Astrocyte (in vitro differentiated cells and primary cell): ENCODE measurements at regions not wholly inside any gene's neighbourhood (a gene's known extent, or its start where the extent isn't known, plus 50 kb on each side); places are given as distances from the start of the nearest gene placed in this dataset.

Source experiments
- DNase-seq: peaks from one replicate; pipeline ENCODE4 v3.0.0-alpha.2; 2010; ENCODE audit warnings: low read depth
- FAIRE-seq: peaks from 2 replicates; lab custom pipeline; 2011; peaks lifted over from hg19 to GRCh38; lab: Jason Lieb, UNC
- H2AFZ ChIP-seq: 2 replicates; pipeline ENCODE4 v1.6.0; 2012; ENCODE audit warnings: low read depth, low read length, inconsistent platforms
- H3K27ac ChIP-seq: 2 replicates; pipeline ENCODE4 v1.5.1; 2011; ENCODE audit warnings: low read depth, low read length, inconsistent platforms
- H3K27me3 ChIP-seq: 2 replicates; pipeline ENCODE4 v1.6.0; 2011; ENCODE audit warnings: low read length, inconsistent platforms; ENCODE audit not compliant: insufficient read depth
- H3K36me3 ChIP-seq: 2 replicates; pipeline ENCODE4 v1.5.1; 2011; ENCODE audit warnings: low read length, inconsistent platforms; ENCODE audit not compliant: insufficient read depth
- H3K4me1 ChIP-seq: 2 replicates; pipeline ENCODE4 v1.5.1; 2011; ENCODE audit warnings: low read length, inconsistent platforms; ENCODE audit not compliant: insufficient read depth
- H3K4me2 ChIP-seq: 2 replicates; pipeline ENCODE4 v1.6.0; 2012; ENCODE audit warnings: low read length, inconsistent platforms
- H3K4me3 ChIP-seq: 2 replicates; pipeline ENCODE4 v1.5.1; 2011; ENCODE audit warnings: low read depth, mild to moderate bottlenecking, low read length, inconsistent platforms; ENCODE audit not compliant: insufficient read depth
- H3K79me2 ChIP-seq: 2 replicates; pipeline ENCODE4 v1.6.0; 2012; ENCODE audit warnings: mild to moderate bottlenecking, low read length, inconsistent platforms; ENCODE audit not compliant: insufficient read depth
- H3K9ac ChIP-seq: 2 replicates; pipeline ENCODE4 v1.6.0; 2012; ENCODE audit warnings: mild to moderate bottlenecking, low read length, inconsistent platforms
- H3K9me3 ChIP-seq: 2 replicates; pipeline ENCODE4 v1.5.1; 2012; ENCODE audit warnings: low read depth, mild to moderate bottlenecking, low read length, inconsistent platforms; ENCODE audit not compliant: insufficient read depth
- H4K20me1 ChIP-seq: 2 replicates; pipeline ENCODE4 v1.6.0; 2012; ENCODE audit warnings: low read length, inconsistent platforms; ENCODE audit not compliant: insufficient read depth
- H3K27ac Mint-ChIP-seq: one replicate; pipeline ENCODE4 v1.8.0; 2021; ENCODE audit warnings: mild to moderate bottlenecking, mixed read lengths; ENCODE audit not compliant: unreplicated experiment
- H3K27me3 Mint-ChIP-seq: one replicate; pipeline ENCODE4 v1.8.0; 2021; ENCODE audit warnings: low read depth, mixed read lengths; ENCODE audit not compliant: unreplicated experiment
- H3K36me3 Mint-ChIP-seq: one replicate; pipeline ENCODE4 v1.8.0; 2021; ENCODE audit warnings: low read depth, mixed read lengths; ENCODE audit not compliant: unreplicated experiment
- H3K4me1 Mint-ChIP-seq: one replicate; pipeline ENCODE4 v1.8.0; 2021; ENCODE audit warnings: low read depth, mixed read lengths; ENCODE audit not compliant: unreplicated experiment
- H3K4me3 Mint-ChIP-seq: one replicate; pipeline ENCODE4 v1.8.0; 2021; ENCODE audit warnings: mild to moderate bottlenecking, moderate library complexity, mixed read lengths; ENCODE audit not compliant: unreplicated experiment
- H3K9me3 Mint-ChIP-seq: one replicate; pipeline ENCODE4 v1.8.0; 2021; ENCODE audit warnings: mild to moderate bottlenecking, mixed read lengths; ENCODE audit not compliant: unreplicated experiment
- EZH2 ChIP-seq: IDR thresholded peaks from 2 replicates; pipeline ENCODE4 v1.6.1; 2012; ENCODE audit warnings: mild to moderate bottlenecking, low read length, inconsistent platforms; ENCODE audit not compliant: insufficient read depth
- TF ChIP-seq, protein P1 (sequence below): IDR thresholded peaks from 2 replicates; pipeline ENCODE4 v1.5.1; 2011; ENCODE audit warnings: low read depth, mild to moderate bottlenecking, inconsistent platforms, low read length, moderate library complexity; ENCODE audit not compliant: insufficient read depth

DNA sequence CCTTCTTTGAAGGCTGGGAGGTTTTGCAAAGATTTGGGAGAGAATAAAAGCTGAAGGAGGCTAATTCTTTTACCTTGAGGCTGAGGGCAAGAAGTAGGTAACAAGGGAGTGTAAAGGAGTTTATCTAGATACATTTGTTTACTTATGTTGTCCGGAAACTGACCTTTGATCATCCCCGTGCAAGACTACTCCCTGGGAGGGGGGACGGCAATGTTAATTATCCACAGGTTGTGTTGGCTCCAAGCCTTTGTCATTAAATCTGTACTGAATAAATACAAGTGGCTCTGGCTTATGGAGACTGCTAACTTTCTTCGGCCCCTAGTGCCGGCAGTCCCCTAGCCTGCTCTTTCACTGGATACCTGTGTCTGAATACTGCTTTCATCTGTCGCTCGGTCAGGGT is 1250.6 kb upstream of the LRRTM3 start:
- Histone ChIP-seq H3K4me1 (no peaks in the 10 kb centered on the region), H3K9ac (no peak overlapping the region), H3K79me2 (no peaks in the 10 kb centered on the region), H3K4me3 (no peak overlapping the region), H3K36me3 (no peaks in the 10 kb centered on the region), H3K27ac (no peak overlapping the region), H4K20me1 (no peaks in the 10 kb centered on the region), H3K4me2 (no peak overlapping the region), H3K9me3 (no peaks in the 10 kb centered on the region), H3K27me3 (no peaks in the 10 kb centered on the region), H2AFZ (no peak overlapping the region)
- H3K4me3 Mint-ChIP-seq: no peak overlapping the region
- H3K4me1 Mint-ChIP-seq: peaks cover 4% of the 10 kb centered on the region
- peaks cover 3% of the 10 kb centered on the region for H3K9me3 Mint-ChIP-seq
- no peak for TF ChIP-seq EZH2
- TF ChIP-seq, protein P1, sequence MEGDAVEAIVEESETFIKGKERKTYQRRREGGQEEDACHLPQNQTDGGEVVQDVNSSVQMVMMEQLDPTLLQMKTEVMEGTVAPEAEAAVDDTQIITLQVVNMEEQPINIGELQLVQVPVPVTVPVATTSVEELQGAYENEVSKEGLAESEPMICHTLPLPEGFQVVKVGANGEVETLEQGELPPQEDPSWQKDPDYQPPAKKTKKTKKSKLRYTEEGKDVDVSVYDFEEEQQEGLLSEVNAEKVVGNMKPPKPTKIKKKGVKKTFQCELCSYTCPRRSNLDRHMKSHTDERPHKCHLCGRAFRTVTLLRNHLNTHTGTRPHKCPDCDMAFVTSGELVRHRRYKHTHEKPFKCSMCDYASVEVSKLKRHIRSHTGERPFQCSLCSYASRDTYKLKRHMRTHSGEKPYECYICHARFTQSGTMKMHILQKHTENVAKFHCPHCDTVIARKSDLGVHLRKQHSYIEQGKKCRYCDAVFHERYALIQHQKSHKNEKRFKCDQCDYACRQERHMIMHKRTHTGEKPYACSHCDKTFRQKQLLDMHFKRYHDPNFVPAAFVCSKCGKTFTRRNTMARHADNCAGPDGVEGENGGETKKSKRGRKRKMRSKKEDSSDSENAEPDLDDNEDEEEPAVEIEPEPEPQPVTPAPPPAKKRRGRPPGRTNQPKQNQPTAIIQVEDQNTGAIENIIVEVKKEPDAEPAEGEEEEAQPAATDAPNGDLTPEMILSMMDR: no peak
- FAIRE-seq: no peak
- no peak overlapping the region for H3K27ac Mint-ChIP-seq
- no peaks in the 10 kb centered on the region for H3K36me3 Mint-ChIP-seq
- DNase-seq: no peak
- no peaks in the 10 kb centered on the region for H3K27me3 Mint-ChIP-seq

DNA sequence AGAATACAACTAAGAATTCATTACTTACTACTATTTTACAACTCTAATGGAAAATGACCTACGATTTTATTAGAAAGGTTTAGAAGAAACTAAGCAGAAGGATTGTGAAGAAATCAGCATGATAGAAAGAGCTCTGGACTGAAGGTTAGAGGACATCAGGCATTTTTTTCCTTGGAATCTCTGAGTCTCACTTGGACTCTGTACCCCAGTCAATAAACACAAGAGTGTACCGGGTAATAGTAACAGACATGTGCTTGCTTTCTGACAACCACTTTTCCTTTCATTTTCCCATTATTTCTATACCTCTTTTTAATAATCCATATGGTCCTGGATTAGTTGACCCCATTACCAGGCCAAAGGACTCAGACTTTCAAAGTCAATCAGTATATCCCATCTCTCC is 1240.9 kb upstream of the LRRTM3 start:
- Histone ChIP-seq H3K36me3 (no peaks in the 10 kb centered on the region), H3K27me3 (no peaks in the 10 kb centered on the region), H2AFZ (no peak overlapping the region), H3K79me2 (no peaks in the 10 kb centered on the region), H4K20me1 (no peaks in the 10 kb centered on the region), H3K4me3 (no peak overlapping the region), H3K9me3 (no peaks in the 10 kb centered on the region), H3K27ac (no peak overlapping the region), H3K4me2 (no peak overlapping the region), H3K9ac (no peak overlapping the region), H3K4me1 (no peaks in the 10 kb centered on the region)
- Mint-ChIP-seq H3K27ac (no peak overlapping the region), H3K36me3 (no peaks in the 10 kb centered on the region), H3K27me3 (no peaks in the 10 kb centered on the region), H3K4me3 (no peak overlapping the region), H3K4me1 (no peaks in the 10 kb centered on the region), H3K9me3 (no peaks in the 10 kb centered on the region)
- no peak for TF ChIP-seq EZH2
- DNase-seq (no peak), FAIRE-seq (no peak)

DNA sequence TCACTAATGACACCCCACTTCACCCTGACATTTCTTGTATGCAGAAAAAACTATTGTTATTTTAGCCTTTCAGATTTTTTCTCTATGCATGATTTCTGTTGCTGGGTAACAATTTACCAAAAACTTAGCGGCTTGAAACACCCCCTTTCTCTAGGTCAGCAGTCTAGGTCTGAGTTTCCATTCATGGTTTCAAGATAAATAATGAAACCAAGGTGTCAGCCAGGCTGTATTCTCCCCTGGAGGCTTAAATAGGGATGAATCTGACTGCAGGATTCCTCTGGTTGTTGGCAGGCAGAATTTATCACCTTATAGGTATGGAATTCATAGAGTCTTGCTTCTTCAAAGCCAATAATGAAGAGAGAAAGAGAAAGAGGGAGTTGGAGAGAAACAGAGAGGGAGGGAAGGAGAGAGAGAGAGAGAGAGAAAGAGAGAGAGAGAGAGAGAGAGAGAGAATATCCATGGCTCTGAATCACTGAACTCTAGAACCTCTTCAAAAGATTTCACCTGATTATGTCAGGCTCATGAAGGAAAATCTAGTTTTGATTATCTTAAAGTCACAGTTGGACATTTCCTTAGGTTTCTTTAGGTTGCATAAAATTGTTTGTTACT is 1224.6 kb upstream of the LRRTM3 start:
- Histone ChIP-seq H2AFZ (no peak overlapping the region), H3K79me2 (no peaks in the 10 kb centered on the region), H3K9me3 (no peaks in the 10 kb centered on the region), H3K4me2 (no peak overlapping the region), H4K20me1 (no peaks in the 10 kb centered on the region), H3K4me3 (no peak overlapping the region), H3K36me3 (no peaks in the 10 kb centered on the region), H3K27ac (no peak overlapping the region), H3K9ac (no peak overlapping the region), H3K4me1 (no peaks in the 10 kb centered on the region), H3K27me3 (no peaks in the 10 kb centered on the region)
- Mint-ChIP-seq H3K9me3 (no peaks in the 10 kb centered on the region), H3K4me1 (no peaks in the 10 kb centered on the region), H3K36me3 (no peaks in the 10 kb centered on the region), H3K27me3 (no peaks in the 10 kb centered on the region), H3K4me3 (no peak overlapping the region), H3K27ac (no peak overlapping the region)
- FAIRE-seq (no peak), DNase-seq (no peak)
- TF ChIP-seq EZH2: no peak
- TF ChIP-seq, protein P1: no peak
